Ovary (tissue), 7 donors: ENCODE measurements at regions not wholly inside any gene's neighbourhood (a gene's known extent, or its start where the extent isn't known, plus 50 kb on each side); places are given as distances from the start of the nearest gene placed in this dataset.

Experiments
- DNase-seq, 5 donors: peaks; one replicate each; pipeline ENCODE4 v3.0.0-alpha.2; 2019 to 2020
- H3K27ac ChIP-seq, 2 donors: fragments of 200-600 bp; one replicate each; pipeline versions ENCODE4 v1.5.1 to v1.8.0; 2019 to 2022
- H3K27me3 ChIP-seq: fragments of 200-600 bp; one replicate; pipeline ENCODE4 v1.8.0; 2022
- H3K36me3 ChIP-seq: fragments of 200-600 bp; sonication (generic); one replicate; pipeline ENCODE4 v1.5.1; 2019
- H3K4me1 ChIP-seq: one replicate; pipeline ENCODE4 v1.8.1; 2013; ENCODE audit warnings: mild to moderate bottlenecking, moderate library complexity; ENCODE audit not compliant: insufficient read depth
- H3K4me3 ChIP-seq: fragments of 200-600 bp; sonication (generic); one replicate; pipeline ENCODE4 v1.5.1; 2017
- H3K9me3 ChIP-seq, 2 donors: fragments of 200-600 bp in 1 of 2; sonication (generic) in 1 of 2; one replicate each; pipeline versions ENCODE4 v1.5.1 to v1.8.1; 2013 to 2019; ENCODE audit warnings: mild to moderate bottlenecking in 1 of 2, moderate library complexity in 1 of 2
- EP300 ChIP-seq: sonication (generic); formaldehyde crosslinking; IDR thresholded peaks from one replicate; pipeline ENCODE4 v1.6.1; 2017; ENCODE audit warnings: antibody characterized with exemption
- POLR2A ChIP-seq: fragments of 450-650 bp; IDR thresholded peaks from one replicate; pipeline ENCODE4 v1.6.1; 2017; ENCODE audit warnings: antibody characterized with exemption, mild to moderate bottlenecking, moderate library complexity
- WGBS, 3 donors: extraction: QIAGEN DNeasy Blood & Tissue Kit in 1 of 3; methylation state at CpG; one replicate each; pipeline versions ENCODE4 v1.1.5 to v1.1.7; 2013 to 2017; 5-methylcytosine and 5-hydroxymethylcytosine counted together
- intact Hi-C, 4 donors: fragments of 100-400 bp; cut with DNase I; formaldehyde crosslinking; loops; one replicate each; pipeline versions ENCODE4 v1.11.0 to v1.15.1; 2022 to 2023
- TF ChIP-seq, protein P1 (sequence below), 3 donors: fragments of 450-650 bp in 2 of 3; fragments of 200-600 bp in 1 of 3; IDR thresholded peaks; one replicate each; pipeline versions ENCODE4 v1.5.1 to v1.8.0; 2016 to 2022; ENCODE audit warnings: antibody characterized with exemption in 3 of 3, mild to moderate bottlenecking in 1 of 3
- donor health status: DM: no; HTN: no; CAD: no; lungs with moderate emphysema.
- donor health status: DM: no; HTN: no; CAD: no.
- donor health status: Bipolar disorder and iron deficiency.
- donor health status: DM: no; HTN: no; CAD: no.
- donor health status: DM: yes; HTN: yes; CAD: no.

DNA sequence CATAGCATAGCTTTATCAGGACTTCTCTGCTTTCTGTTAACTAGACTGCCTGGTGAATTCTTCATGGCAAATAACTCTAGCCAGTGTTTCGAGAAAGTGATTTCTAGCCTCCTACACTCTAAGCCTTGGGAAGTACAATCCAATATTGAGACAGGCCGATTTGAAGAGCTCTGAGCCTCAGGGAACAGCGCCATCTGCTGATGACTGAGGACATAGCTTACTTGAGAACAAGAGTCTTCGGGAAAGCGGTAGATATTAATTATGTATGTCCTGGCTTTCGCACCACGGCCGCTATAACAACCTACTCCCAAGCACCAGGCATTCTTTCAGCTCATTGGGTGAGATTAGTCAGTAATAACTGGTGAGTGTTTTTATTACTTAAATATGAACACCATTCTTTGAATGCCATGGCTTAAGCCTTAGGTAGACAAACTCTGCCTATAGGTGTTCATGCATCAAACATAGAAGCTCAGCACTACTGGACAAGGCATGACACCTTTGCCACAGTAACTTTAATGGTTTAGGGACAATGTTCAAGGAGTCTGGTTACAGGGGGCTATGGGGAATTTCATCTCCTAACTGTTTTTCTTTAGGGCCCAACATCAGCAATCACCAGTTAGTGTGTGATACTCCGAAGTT lies 518.6 kb downstream of the BMP2 start:
- peak; percentile 43 to 76 (median 62) for DNase-seq
- intact Hi-C loops = loop anchor here in 3 of 4 donors (5.0 to 10.0 kb wide), 3 partner anchors 519 to 1141 kb away; partner anchors contain the start of gene BMP2 (in 2 of the 3)
- no peaks in the 10 kb centered on the region for H3K27me3 ChIP-seq
- H3K4me1 ChIP-seq = no peaks in the 10 kb centered on the region
- H3K4me3 ChIP-seq = no peak overlapping the region
- H3K27ac ChIP-seq = no peak overlapping the region
- 14 to 19% (median 17%) methylated on average over 9 of the region's 9 CpGs for WGBS, 3 donors
- TF ChIP-seq POLR2A = no peak
- TF ChIP-seq, protein P1, sequence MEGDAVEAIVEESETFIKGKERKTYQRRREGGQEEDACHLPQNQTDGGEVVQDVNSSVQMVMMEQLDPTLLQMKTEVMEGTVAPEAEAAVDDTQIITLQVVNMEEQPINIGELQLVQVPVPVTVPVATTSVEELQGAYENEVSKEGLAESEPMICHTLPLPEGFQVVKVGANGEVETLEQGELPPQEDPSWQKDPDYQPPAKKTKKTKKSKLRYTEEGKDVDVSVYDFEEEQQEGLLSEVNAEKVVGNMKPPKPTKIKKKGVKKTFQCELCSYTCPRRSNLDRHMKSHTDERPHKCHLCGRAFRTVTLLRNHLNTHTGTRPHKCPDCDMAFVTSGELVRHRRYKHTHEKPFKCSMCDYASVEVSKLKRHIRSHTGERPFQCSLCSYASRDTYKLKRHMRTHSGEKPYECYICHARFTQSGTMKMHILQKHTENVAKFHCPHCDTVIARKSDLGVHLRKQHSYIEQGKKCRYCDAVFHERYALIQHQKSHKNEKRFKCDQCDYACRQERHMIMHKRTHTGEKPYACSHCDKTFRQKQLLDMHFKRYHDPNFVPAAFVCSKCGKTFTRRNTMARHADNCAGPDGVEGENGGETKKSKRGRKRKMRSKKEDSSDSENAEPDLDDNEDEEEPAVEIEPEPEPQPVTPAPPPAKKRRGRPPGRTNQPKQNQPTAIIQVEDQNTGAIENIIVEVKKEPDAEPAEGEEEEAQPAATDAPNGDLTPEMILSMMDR (IDR thresholded peaks at IDR 0.05) = peak in 2 of 3 donors; percentile 20 to 68
- H3K9me3 ChIP-seq = no peaks in the 10 kb centered on the region
- H3K36me3 ChIP-seq = no peaks in the 10 kb centered on the region

DNA sequence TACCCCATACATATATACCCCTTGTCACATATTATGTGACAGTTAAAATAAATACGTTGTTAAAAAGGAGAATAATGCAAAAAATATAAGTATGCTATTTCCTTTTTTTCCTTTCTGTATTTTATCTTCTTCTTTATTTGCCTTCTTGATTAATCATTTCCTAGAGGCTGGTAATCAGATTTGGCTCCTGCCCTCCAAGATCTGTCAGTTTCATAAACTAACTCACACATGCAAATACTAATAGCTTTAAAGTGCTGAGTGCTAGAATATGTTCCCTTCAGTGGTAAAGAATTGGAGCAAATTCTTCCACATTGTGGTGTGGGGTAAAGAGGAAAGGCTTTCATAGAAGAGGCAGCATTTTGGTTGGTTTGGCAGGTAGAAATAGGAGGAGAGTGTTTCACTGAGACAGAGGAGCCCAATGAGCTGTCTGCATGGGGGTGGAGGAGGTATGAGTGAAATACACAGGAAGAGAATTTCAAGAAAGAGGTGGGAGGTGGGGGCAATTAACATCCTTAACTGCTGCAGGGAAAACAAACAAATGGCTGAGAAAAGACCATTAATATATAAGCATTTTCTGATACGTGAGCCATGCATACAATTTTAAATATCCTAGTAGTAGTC lies 523.9 kb downstream of the BMP2 start:
- Histone ChIP-seq H3K27ac (no peak overlapping the region), H3K4me3 (no peak overlapping the region), H3K9me3 (no peaks in the 10 kb centered on the region), H3K4me1 (no peaks in the 10 kb centered on the region), H3K36me3 (no peaks in the 10 kb centered on the region), H3K27me3 (no peaks in the 10 kb centered on the region)
- TF ChIP-seq POLR2A = no peak
- TF ChIP-seq, protein P1 (IDR thresholded peaks at IDR 0.05) = no peak
- no peak for TF ChIP-seq EP300
- no peak for DNase-seq
- WGBS, 3 donors = 36 to 67% (median 54%) methylated on average over 2 of the region's 2 CpGs
- intact Hi-C loops = no loop called here

DNA sequence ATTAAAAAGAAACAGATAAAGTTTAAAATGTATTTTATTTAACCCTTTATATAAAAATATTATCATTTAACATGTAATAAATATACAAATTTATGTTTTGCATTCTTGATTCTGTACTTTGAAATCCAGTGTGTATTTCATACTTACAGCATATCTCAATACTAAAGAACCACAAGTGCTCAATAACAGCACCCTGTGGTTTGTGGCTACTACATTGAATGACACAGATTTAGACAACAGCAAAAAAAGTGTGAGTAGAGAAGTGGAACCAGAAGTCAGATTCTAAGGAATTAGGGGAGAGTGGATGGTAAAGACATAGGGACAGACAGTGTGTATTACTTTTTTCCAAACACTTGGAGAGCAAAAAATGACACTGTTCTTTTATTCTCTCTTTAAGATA lies 524.5 kb downstream of the BMP2 start:
- no peak for TF ChIP-seq EP300
- TF ChIP-seq, protein P1 (IDR thresholded peaks at IDR 0.05) = no peak
- TF ChIP-seq POLR2A = no peak
- DNase-seq = no peak
- Histone ChIP-seq H3K9me3 (no peaks in the 10 kb centered on the region), H3K4me3 (no peak overlapping the region), H3K27ac (no peak overlapping the region), H3K27me3 (no peaks in the 10 kb centered on the region), H3K4me1 (no peaks in the 10 kb centered on the region), H3K36me3 (no peaks in the 10 kb centered on the region)
- intact Hi-C loops = no loop called here

DNA sequence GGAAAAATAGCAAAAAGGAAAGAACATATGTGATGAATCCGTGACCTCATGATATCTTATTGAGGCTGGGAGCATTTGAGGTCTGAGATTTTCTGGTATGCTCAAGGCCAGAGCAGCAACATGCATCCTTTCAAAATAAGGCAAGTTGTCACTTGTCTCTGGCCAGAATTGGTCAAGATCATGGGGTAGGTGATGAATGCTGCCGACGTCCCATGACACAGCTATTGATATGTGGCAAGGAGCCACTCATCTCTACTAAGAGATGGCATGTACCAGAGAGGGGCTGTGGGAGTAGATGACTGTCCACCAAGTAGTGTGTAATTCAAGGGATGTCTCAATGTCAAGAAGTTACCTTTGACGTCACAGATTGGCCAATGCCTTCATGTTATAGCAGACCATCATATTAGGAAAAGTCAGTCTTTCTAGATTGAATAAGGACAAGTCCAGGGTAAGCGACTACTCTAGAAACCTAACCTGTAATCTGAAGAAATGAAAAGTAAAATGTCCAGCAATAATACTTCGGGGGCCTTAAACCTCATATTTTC lies 527.4 kb downstream of the BMP2 start:
- DNase-seq = no peak
- Histone ChIP-seq H3K36me3 (no peaks in the 10 kb centered on the region), H3K27me3 (no peaks in the 10 kb centered on the region), H3K9me3 (no peaks in the 10 kb centered on the region), H3K4me3 (no peak overlapping the region), H3K4me1 (no peaks in the 10 kb centered on the region), H3K27ac (no peak overlapping the region)
- WGBS, 3 donors = 84 to 88% (median 86%) methylated on average over 6 of the region's 6 CpGs
- TF ChIP-seq EP300 = no peak
- TF ChIP-seq, protein P1 (IDR thresholded peaks at IDR 0.05) = no peak
- no peak for TF ChIP-seq POLR2A
- intact Hi-C loops = no loop called here
